MG63 (cell line): ENCODE measurements at regions not wholly inside any gene's neighbourhood (a gene's known extent, or its start where the extent isn't known, plus 50 kb on each side); places are given as distances from the start of the nearest gene placed in this dataset.

Source experiments
- DNase-seq: peaks from one replicate; pipeline ENCODE4 v3.0.0-alpha.2; 2020
- H3K27me3 ChIP-seq: fragments of 250-450 bp; sonication (Bioruptor Pico); 2 replicates; pipeline ENCODE4 v1.5.1; 2020; ENCODE audit warnings: mild to moderate bottlenecking, moderate library complexity
- H3K36me3 ChIP-seq: fragments of 250-450 bp; sonication (Bioruptor Pico); 2 replicates; pipeline ENCODE4 v1.5.1; 2020; ENCODE audit warnings: mild to moderate bottlenecking, moderate library complexity
- H3K4me3 ChIP-seq: fragments of 250-450 bp; sonication (Bioruptor Pico); 2 replicates; pipeline ENCODE4 v1.5.1; 2020; ENCODE audit warnings: mild to moderate bottlenecking, moderate library complexity
- H3K9me3 ChIP-seq: fragments of 250-450 bp; sonication (Bioruptor Pico); 2 replicates; pipeline ENCODE4 v1.5.1; 2020; ENCODE audit warnings: mild to moderate bottlenecking, moderate library complexity

DNA sequence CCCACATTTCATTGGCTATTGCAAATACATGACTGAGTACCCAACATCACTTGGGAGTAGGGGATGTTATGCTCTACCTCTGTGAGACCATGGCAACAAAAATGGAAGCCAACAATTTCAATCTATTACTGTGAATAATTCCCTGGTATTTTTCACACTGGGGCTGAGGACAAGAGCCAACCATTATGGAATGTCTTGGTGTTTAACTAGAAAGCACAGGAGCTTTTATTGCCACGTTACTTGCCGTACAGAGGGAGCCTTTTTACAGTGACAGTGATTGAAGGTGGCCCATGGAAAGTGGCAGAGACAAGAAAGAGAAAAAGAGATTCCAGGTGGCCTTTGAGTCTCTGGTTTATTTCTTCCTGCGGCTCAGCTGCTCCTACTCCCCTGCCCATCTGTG lies 105.7 kb upstream of the TBC1D5 start:
- no peaks in the 10 kb centered on the region for H3K27me3 ChIP-seq
- H3K4me3 ChIP-seq, result no peak overlapping the region
- H3K9me3 ChIP-seq, result no peaks in the 10 kb centered on the region
- no peak for DNase-seq
- H3K36me3 ChIP-seq, result no peaks in the 10 kb centered on the region

DNA sequence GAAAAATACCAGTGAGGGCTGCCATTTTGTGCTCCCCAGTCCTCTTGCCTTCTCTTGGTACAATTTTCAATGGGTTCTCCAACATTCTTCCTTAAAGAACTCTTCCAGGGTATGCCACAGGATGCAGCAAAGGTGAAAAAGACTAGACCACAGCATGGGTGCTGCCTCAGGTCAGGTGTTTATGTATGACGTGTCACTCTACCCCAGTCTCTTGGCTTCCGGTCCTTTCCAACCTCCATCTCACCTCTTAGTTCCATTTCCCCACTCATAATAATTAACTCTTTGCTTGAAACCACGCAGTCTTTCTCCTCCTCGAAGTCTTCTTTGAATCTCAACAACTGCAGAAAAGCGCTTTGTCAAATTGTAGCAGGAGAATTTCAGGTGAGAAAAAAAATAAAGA lies 104.7 kb upstream of the TBC1D5 start:
- Histone ChIP-seq H3K36me3 (no peaks in the 10 kb centered on the region), H3K27me3 (no peaks in the 10 kb centered on the region), H3K4me3 (no peak overlapping the region), H3K9me3 (no peaks in the 10 kb centered on the region)
- DNase-seq, result no peak

DNA sequence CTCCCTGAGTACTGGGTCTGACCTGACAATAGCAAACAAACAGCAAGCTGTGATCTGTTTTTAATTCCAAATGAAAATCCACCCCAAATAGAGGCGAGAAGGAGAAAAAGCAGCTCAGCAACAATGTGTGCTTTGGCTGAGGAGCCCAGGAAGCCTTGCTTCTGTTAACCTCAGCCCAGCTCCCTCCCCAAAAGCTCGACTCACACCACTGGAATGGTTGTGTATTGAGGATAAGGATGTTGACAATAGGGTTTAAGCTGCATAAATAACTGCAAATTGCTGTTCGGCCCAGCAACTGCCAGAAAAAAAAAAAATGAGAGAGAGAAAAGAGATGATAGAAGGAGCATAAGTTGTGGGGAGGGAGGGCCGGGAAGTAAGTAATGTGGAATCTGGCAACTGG lies 104.0 kb upstream of the TBC1D5 start:
- H3K4me3 ChIP-seq, result no peak overlapping the region
- peak; percentile 2 for DNase-seq
- H3K9me3 ChIP-seq, result no peaks in the 10 kb centered on the region
- no peaks in the 10 kb centered on the region for H3K27me3 ChIP-seq
- no peaks in the 10 kb centered on the region for H3K36me3 ChIP-seq

DNA sequence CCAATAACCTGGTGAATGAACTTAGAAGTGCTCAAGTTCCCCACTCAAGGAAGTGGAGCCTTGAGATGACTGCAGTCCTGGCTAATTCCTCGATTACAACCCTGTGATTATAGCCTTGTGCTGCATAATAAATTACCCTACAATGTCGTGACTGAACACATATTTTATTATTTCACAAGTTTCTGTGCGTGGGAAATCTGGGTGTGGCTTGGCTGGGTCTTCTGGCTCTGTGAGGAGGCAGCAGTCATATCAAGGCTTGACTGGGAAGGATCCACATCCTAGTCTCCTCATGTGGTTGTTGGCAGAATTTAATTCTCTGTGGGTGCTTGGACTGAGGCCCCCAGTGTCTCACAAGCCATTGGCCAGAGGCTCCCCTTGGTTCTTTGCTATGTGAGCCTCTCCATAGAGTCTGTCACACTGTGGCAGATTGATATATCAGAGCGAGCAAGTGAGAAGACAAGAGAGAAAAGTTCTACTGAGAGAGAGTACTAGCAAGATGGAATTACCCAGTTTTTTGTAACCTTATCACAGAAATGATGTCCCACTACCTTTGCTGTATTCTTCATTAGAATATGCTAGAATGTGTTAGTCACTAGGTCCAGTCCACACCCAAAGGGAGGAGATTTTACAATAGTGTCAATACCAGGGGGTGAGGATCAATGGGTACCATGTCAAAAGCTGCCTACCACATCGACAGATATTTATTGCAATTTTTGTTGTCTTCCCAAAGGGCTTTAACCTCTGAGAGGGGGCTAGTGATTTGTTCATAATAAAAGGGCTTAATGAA lies 102.8 kb upstream of the TBC1D5 start:
- Histone ChIP-seq H3K27me3 (no peaks in the 10 kb centered on the region), H3K4me3 (no peak overlapping the region), H3K9me3 (no peaks in the 10 kb centered on the region), H3K36me3 (no peaks in the 10 kb centered on the region)
- no peak for DNase-seq

DNA sequence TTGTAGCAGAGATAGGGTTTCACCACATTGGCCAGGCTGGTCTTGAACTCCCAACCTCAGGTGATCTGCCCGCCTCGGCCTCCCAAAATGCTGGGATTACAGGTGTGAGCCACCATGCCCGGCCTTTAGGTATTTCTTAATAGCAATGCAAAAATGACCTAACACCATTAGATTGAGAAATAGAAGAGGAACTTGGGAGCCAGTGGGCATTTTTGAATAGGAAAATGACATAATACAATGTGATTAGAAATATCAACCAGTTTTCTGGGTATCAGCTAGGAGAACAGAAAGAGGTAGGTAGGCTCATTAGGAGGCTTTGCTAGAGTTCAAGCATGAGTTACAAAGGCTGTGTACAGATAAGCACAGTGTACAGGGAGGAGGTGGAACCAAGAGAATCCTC lies 101.8 kb upstream of the TBC1D5 start:
- Histone ChIP-seq H3K9me3 (no peaks in the 10 kb centered on the region), H3K27me3 (no peaks in the 10 kb centered on the region), H3K4me3 (no peak overlapping the region), H3K36me3 (no peaks in the 10 kb centered on the region)
- DNase-seq, result no peak

DNA sequence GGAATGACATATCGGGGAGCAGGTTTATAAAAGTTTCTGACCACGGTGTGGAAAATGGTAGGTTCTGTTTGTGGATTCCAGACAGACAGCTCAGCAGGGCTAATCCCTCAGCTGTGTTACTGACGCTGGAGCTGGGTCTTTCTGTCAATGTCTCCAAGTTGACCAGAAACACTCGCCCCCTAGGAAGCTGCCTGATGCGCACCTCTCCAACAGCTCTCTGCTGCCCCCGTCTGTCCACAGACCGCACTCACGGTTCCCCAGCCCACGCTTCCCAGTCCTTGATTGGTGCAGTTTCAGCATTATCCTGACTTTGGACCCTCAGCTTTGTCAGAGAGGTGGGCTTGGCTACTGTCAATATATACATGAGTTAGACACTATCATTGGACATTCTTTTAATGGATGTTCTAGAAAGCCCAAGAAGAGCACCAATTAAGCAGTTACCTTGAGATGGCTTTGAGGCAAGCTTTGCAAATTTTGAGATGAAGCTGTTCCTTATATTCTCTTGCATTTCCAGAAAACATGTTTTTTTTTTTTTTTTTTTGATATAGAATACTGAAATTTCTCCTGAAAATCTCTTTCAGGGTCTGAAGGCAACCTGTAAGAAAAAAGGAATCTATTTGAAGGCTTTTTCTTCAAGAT lies 98.9 kb upstream of the TBC1D5 start:
- DNase-seq, result peak; percentile 36
- H3K27me3 ChIP-seq, result no peaks in the 10 kb centered on the region
- H3K36me3 ChIP-seq, result no peaks in the 10 kb centered on the region
- no peaks in the 10 kb centered on the region for H3K9me3 ChIP-seq
- no peak overlapping the region for H3K4me3 ChIP-seq

DNA sequence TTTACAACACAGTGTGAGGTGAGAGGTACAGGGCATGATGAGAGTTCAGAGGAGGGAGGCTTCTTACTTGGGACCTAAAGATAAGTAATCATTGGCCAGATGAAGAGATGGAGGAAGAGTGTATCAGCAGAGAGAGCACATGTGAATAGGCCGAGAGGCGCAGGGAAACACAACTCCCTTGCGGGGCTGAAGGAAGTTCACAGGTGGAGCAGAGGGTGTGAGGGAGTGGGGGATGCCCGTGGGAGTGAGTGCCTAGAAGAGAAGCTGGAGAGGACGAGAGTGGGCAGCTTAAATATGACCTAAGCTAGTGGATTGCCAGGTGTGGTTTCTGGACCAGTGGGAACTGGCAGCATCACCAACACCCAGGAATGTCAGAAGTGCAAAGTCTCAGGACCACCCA lies 98.2 kb upstream of the TBC1D5 start:
- H3K4me3 ChIP-seq, result no peak overlapping the region

DNA sequence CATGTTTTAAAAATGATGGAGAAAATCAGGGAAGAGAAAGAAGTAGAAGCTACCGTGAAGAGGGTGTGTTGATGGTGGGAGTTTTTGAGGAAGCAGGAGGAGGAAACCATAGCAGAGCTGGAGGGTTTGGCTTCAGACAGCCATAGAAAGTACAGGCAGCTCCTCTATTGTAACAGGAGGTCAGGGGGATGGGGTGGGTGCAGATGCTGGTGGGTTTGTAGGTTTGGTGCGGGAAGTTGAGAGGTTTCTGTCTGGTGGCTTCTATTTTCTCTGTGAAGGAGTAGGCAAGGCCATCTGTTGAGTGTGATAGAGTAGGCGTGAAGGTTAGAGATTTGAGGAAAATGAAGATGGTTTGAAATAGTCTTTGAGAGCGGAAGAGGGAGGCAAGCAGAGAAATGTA lies 97.7 kb upstream of the TBC1D5 start:
- Histone ChIP-seq H3K9me3 (no peaks in the 10 kb centered on the region), H3K36me3 (no peaks in the 10 kb centered on the region), H3K27me3 (no peaks in the 10 kb centered on the region), H3K4me3 (no peak overlapping the region)
- DNase-seq, result no peak

More for the DNA sequence above, 98.2 kb upstream of the TBC1D5 start:
- no peak for DNase-seq
- H3K27me3 ChIP-seq, result no peaks in the 10 kb centered on the region
- H3K36me3 ChIP-seq, result no peaks in the 10 kb centered on the region
- H3K9me3 ChIP-seq, result no peaks in the 10 kb centered on the region

DNA sequence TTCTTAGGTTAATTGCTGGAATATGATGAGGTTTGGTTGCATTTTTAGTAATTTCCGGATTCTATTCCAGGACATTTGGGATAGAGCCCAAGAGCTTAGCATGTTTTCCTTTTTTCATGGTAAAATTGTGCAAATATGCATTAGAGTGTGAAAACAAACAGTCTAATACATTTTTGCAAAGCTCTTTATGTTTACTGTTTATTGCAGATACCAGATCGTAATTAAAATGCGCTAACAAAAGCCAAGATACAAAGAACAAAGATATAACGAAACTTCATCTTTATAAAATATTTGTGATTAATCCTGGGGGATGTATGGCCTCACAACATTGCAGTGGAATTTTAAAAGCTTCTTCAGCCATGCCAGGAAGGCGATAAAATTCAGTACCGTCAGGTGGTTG lies 94.5 kb upstream of the TBC1D5 start:
- H3K4me3 ChIP-seq, result no peak overlapping the region
- DNase-seq, result no peak
- no peaks in the 10 kb centered on the region for H3K9me3 ChIP-seq

DNA sequence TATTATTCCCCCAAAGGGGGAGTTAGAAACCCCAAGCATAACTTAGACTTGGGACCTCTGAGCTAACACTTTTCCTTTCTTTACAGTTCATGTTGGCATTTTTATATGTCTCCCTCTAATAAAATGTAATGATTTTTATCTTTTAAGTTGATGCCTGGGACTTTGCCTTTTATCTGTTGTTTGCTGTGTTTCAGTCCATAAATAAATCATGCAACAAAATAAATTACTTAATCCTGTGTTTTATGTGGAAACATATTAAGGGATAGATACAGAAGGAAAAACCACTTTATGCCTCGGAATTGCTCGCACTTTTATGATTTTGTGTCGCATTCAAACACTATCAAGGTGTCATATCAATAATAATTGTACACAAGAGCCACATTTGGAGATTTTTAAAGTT lies 93.7 kb upstream of the TBC1D5 start:
- H3K27me3 ChIP-seq, result no peaks in the 10 kb centered on the region
- H3K9me3 ChIP-seq, result no peaks in the 10 kb centered on the region
- no peak for DNase-seq
- no peaks in the 10 kb centered on the region for H3K36me3 ChIP-seq
- no peak overlapping the region for H3K4me3 ChIP-seq

More for the DNA sequence above, 94.5 kb upstream of the TBC1D5 start:
- H3K27me3 ChIP-seq, result no peaks in the 10 kb centered on the region
- no peaks in the 10 kb centered on the region for H3K36me3 ChIP-seq

DNA sequence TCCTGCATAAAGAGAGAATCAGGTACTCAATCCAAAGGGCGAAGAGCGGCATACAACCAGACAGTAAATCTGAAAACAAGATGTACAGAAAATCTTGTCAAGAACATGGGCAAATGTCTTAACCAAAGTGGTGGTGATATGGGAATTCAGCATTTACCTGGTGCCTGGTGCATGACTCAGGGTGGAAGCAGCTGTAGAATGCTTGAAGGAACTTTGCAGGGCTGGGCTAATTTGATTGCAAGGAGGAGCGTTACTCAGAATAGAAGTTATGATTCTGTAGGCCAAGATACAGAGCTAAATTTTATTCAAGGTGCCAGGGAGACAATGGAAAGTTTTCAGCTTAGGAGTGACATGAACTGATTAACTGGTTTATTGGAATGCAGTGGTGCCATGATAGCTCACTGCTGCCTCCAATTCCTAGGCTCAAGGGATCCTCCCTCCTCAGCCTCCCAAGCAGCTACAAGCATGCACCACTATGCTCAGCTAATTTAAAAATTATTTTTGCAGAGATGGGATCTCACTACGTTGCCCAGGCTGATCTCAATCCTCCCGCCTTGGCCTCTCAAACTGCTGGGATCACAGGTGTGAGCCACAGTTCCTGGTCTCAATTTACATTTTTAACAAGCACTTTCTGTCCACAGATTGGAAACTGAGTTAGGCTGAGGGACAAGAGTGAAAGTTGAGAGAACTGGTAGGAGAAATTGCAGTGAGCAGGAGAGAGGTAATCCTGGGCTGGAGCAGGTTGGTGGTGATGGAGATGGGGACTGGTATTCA lies 91.5 kb upstream of the TBC1D5 start:
- Histone ChIP-seq H3K27me3 (no peaks in the 10 kb centered on the region), H3K4me3 (no peak overlapping the region), H3K9me3 (no peaks in the 10 kb centered on the region), H3K36me3 (no peaks in the 10 kb centered on the region)
- no peak for DNase-seq

DNA sequence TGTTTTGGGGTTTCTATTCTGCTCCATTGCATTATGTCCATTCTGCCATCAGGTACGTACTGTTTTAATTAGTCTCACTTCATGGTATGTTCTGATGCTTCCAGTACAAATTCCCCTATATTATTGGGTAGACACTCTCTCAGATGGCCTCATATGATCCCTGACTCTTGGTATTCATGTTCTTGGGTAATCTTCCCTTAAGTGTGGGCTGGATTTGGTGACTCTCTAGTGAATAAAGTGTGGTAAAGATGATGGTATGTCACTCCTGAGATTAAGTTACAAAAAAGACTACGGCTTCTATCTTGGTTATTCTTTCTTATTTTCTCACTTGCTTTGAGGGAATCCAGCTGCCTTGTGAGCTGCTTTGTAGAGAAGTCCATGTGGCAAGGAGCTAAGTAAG lies 89.6 kb upstream of the TBC1D5 start:
- H3K4me3 ChIP-seq, result no peak overlapping the region
- 0 out of 2 replicates have a peak, but pooled peaks cover 2% of the 10 kb centered on the region for H3K27me3 ChIP-seq
- H3K36me3 ChIP-seq, result no peaks in the 10 kb centered on the region
- no peaks in the 10 kb centered on the region for H3K9me3 ChIP-seq
- no peak for DNase-seq

DNA sequence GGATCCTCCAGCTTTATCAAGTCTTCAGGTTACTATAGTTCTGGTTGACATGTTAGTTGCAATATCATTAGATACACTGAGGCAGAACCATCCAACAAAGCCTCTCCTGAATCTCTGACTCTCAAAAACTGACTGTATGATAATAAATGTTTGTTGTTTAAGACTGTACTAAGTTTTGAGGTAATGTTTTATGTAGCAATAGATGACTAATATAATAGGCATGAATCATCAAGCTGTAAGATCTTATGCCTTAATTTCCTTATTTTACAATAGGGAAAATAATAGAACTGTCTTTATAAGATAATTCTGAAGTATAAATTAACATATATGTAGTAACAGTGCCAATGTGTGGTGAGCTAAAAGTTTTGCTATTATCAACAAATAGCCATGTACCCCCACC lies 88.9 kb upstream of the TBC1D5 start:
- Histone ChIP-seq H3K4me3 (no peak overlapping the region), H3K27me3 (0 out of 2 replicates have a peak, but pooled peaks cover 2% of the 10 kb centered on the region), H3K36me3 (no peaks in the 10 kb centered on the region), H3K9me3 (no peaks in the 10 kb centered on the region)
- DNase-seq, result no peak

DNA sequence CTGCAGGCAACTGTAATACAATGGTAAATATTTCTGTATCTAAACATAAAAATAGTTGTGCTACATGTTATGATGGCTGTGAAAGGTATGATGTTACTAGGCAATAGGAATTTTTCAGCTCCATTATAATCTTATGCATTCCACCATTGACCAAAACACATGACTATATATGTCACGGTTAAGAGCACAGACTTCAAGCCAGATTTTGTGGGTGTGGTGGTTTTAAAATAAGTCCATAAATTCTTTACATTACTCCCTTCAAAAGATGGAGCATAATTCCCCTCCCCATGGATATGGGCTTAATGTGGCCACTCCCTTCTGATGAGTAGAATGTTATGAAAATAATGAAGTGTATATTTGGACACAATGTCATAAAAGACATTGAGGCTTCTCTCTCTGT lies 88.4 kb upstream of the TBC1D5 start:
- DNase-seq, result no peak
- Histone ChIP-seq H3K4me3 (no peak overlapping the region), H3K27me3 (0 out of 2 replicates have a peak, but pooled peaks cover 2% of the 10 kb centered on the region), H3K9me3 (no peaks in the 10 kb centered on the region), H3K36me3 (no peaks in the 10 kb centered on the region)

DNA sequence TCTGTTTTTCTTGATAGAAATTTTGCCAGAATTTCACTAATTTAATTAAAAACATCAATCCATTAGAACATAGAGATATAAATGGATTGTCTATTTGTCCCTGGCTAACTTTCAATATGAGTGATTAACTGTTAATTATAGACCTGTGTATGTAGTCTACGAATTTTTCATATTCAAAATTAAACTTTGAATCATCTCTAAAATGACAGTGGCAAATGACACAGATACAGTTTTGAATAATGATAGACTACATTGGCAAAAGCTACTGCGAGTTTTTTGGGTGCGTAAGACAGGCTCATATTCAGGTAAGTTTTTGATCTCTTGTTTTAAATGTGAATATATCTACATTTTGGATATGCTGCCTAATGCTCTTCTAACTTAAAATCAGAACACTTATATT lies 86.0 kb upstream of the TBC1D5 start:
- no peaks in the 10 kb centered on the region for H3K36me3 ChIP-seq
- DNase-seq, result no peak

DNA sequence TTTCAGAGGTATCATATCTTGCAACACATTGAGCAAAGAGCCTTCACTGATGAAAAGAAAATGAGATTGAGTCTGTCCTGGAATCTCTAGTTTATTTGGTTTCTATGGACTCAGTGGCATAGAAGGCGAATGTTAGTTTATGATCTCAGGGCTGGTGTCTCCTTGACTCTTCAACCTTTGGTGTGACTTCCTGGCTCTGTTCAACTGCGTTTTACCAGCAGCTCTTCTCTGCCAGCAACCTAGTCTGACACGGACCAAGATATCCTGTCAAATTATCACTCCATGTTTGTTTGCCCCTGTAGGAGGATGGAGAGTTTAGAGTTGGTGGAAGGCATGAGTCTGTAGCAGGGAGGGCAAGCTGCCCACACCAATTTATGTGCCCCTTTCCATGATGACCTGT lies 82.9 kb upstream of the TBC1D5 start:
- no peaks in the 10 kb centered on the region for H3K9me3 ChIP-seq
- no peaks in the 10 kb centered on the region for H3K36me3 ChIP-seq
- DNase-seq, result no peak
- H3K27me3 ChIP-seq, result 0 out of 2 replicates have a peak, but pooled peaks cover 2% of the 10 kb centered on the region
- H3K4me3 ChIP-seq, result no peak overlapping the region

More for the DNA sequence above, 86.0 kb upstream of the TBC1D5 start:
- 0 out of 2 replicates have a peak, but pooled peaks cover 2% of the 10 kb centered on the region for H3K27me3 ChIP-seq
- no peaks in the 10 kb centered on the region for H3K9me3 ChIP-seq
- no peak overlapping the region for H3K4me3 ChIP-seq

DNA sequence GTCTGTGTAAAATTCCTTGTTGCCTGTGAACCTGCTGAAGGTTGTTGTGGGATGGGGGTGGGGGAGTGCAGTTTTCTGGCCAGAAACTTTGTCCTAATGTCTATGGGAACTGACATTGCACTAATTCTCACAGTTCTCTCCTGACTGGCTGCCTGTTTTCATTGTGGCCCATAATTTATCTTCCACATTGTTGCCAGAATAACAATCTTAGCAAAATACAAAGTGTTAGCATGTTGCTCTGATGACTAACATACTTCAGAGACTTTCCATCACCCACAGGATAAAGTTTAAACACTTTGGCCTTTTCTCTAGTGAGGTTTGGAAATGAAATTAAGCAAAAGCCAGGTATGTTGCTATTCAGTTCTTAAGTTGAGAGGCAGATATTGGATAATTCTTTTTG lies 81.4 kb upstream of the TBC1D5 start:
- no peak for DNase-seq
- no peak overlapping the region for H3K4me3 ChIP-seq
- H3K36me3 ChIP-seq, result no peaks in the 10 kb centered on the region
- H3K9me3 ChIP-seq, result no peaks in the 10 kb centered on the region
- 0 out of 2 replicates have a peak, but pooled peaks cover 2% of the 10 kb centered on the region for H3K27me3 ChIP-seq
